ENCODE measurements at regions not wholly inside any gene's neighbourhood (a gene's known extent, or its start where the extent isn't known, plus 50 kb on each side); places are given as distances from the start of the nearest gene placed in this dataset.

- H3K27ac ChIP-seq (ENCODE audit: low read depth) = no peak overlapping the region
- no peaks in the 10 kb centered on the region for H3K27me3 ChIP-seq (ENCODE audit: insufficient read depth)
- 0 out of 2 replicates have a peak, but pooled peaks cover 4% of the 10 kb centered on the region for H3K9me2 ChIP-seq (ENCODE audit: insufficient read depth)
- no peak overlapping the region for H3K4me2 ChIP-seq
- no peak overlapping the region for H3K4me3 ChIP-seq
- no peaks in the 10 kb centered on the region for H3K9me3 Mint-ChIP-seq
- no peak for ATAC-seq
- no peak for TF ChIP-seq ZNF462 (CRISPR knock-in tag; IDR thresholded peaks at IDR 0.05)
- no peak for TF ChIP-seq REST (IDR thresholded peaks at IDR 0.05; ENCODE audit: unreplicated experiment)
- no peak for TF ChIP-seq EZH2 (IDR thresholded peaks at IDR 0.05; ENCODE audit: low read depth, unreplicated experiment)
- TF ChIP-seq ZNF331 (CRISPR knock-in tag; IDR thresholded peaks at IDR 0.05; ENCODE audit: low read depth) = no peak
- no peak overlapping the region for H2AFZ ChIP-seq
- H3K4me3 Mint-ChIP-seq = no peak overlapping the region
- no peaks in the 10 kb centered on the region for H3F3A ChIP-seq (replicated peaks; ENCODE audit: low read depth)
- H3K79me2 ChIP-seq (replicated peaks; ENCODE audit: insufficient read depth) = no peaks in the 10 kb centered on the region
- no peak overlapping the region for H3K27ac Mint-ChIP-seq
- H3K4me1 ChIP-seq (ENCODE audit: insufficient read depth) = no peaks in the 10 kb centered on the region
- H4K20me1 ChIP-seq (replicated peaks; ENCODE audit: insufficient read depth) = no peaks in the 10 kb centered on the region
- H3K36me3 ChIP-seq (ENCODE audit: insufficient read depth) = no peaks in the 10 kb centered on the region
- H3K27me3 Mint-ChIP-seq (ENCODE audit: insufficient read depth, low read depth, poor library complexity) = no peaks in the 10 kb centered on the region
- no peak for DNase-seq (ENCODE audit: low spot score)
- H3K4me1 Mint-ChIP-seq = peaks cover under 1% of the 10 kb centered on the region; the same call in 1 of the 3 replicates
- H3K36me3 Mint-ChIP-seq (ENCODE audit: low read depth) = no peaks in the 10 kb centered on the region
Observed at GRCh38 chr5:5050801-5051200, 89.3 kb upstream of the ADAMTS16 start.

Measured in GM23338 (cell line).